Activated naive CD4-positive, alpha-beta T cell treated with anti-CD3 and anti-CD28 coated beads, Interleukin-2, amount 50 U/mL, for 72 hours (primary cell): ENCODE measurements at regions not wholly inside any gene's neighbourhood (a gene's known extent, or its start where the extent isn't known, plus 50 kb on each side); places are given as distances from the start of the nearest gene placed in this dataset.
"Not testable (repeated sequence)": the region's sequence is repeated elsewhere in the genome, so short reads cannot be mapped to it uniquely, and the experiment has no call there.

Experiments
- ATAC-seq, 2 donors: fragments of 150-1000 bp; cut with Tn5 transposase; 2 replicates each; pipeline ENCODE4 v1.10.0; 2021; ENCODE audit warnings: mild to moderate bottlenecking in 2 of 2, moderate library complexity in 2 of 2
- DNase-seq, 2 donors: peaks; one replicate each; pipeline ENCODE4 v3.0.0; 2021 to 2022; ENCODE audit warnings: low spot score in 2 of 2
- H3K27ac Mint-ChIP-seq, 2 donors: one replicate each; pipeline ENCODE4 v1.8.0; 2022; ENCODE audit warnings: mild to moderate bottlenecking in 2 of 2, mixed read lengths in 2 of 2
- H3K36me3 Mint-ChIP-seq, 2 donors: one replicate each; pipeline ENCODE4 v1.8.0; 2022; ENCODE audit warnings: mixed read lengths in 2 of 2
- H3K9me3 Mint-ChIP-seq, 2 donors: one replicate each; pipeline ENCODE4 v1.8.0; 2022; ENCODE audit warnings: mixed read lengths in 2 of 2

DNA sequence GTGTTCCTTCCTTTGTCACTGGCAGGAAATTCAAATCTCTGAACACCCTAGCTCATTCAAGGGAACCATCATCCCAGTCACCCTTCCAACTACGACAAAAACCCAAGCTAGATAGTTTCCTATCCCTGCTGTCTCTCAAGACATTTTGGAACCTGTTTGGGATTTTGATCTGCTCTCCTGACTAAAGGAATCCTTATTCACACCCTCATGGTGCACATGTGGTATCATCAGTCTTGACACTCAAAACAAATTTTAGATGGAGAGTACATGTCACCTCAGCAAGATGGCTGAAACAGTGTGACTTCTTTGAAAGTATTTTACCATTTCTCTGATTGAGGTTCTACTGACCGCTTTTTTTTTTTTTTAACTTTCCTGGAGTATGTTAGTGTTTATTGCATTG lies 234.3 kb upstream of the TMEM229A start:
- H3K36me3 Mint-ChIP-seq = no peaks in the 10 kb centered on the region
- DNase-seq = no peak
- H3K27ac Mint-ChIP-seq = no peak overlapping the region
- H3K9me3 Mint-ChIP-seq = peaks cover 0 to 12% of the 10 kb centered on the region in 2 donors
- ATAC-seq = no peak

DNA sequence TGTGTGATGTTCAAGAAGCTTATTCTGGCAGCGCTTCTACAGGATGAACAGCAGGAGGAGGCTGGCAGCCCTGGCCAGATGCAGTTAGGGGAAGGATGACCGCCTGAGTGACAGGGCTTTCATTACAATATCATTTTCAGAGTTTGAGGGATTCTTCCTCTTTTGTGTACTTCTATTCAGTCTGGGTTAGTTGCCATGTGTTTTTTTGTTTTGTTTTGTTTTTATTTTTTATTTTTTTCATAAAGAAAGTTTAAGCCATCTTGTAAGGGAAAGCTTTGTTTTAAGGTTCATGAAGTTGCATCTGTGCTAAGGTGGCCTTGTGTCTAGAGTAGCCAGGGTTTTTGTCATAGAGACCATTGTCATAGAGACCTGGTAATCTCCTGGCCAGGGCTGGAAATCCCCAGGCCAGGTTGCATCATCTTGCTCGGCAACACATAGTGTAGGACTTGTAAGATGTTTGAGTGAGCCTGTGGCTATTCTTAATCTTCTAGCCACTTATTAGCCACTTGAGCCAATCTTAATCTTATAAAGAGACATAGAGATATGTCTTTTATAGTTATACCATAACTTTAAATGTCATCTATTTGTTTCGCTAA lies 230.5 kb upstream of the TMEM229A start:
- H3K36me3 Mint-ChIP-seq = no peaks in the 10 kb centered on the region
- no peak for ATAC-seq
- H3K27ac Mint-ChIP-seq = no peak overlapping the region
- peaks cover 0 to 18% of the 10 kb centered on the region in 2 donors for H3K9me3 Mint-ChIP-seq
- no peak for DNase-seq

DNA sequence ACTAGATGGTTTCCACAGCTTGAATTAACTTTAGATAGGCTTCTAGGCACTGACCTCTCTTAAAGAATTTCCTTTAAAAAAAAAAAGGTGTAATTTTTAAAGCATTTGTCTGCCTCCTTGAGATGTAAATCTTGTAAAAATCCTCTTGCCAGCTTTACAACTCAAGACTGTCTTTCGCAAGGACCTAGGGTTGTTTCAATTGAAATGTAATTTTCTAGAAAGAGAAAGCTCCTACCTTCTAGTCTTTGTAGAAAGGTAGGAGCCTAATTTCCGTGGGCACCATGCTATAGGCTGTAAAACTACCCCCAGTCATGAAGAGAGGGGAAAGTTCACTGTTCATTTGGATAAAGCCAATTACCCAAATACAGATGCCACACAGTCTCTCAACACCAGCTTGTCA lies 228.8 kb upstream of the TMEM229A start:
- no peak for DNase-seq
- Mint-ChIP-seq H3K27ac (no peak overlapping the region), H3K9me3 (peaks cover 4 to 18% of the 10 kb centered on the region in 2 donors), H3K36me3 (no peaks in the 10 kb centered on the region)
- no peak for ATAC-seq

DNA sequence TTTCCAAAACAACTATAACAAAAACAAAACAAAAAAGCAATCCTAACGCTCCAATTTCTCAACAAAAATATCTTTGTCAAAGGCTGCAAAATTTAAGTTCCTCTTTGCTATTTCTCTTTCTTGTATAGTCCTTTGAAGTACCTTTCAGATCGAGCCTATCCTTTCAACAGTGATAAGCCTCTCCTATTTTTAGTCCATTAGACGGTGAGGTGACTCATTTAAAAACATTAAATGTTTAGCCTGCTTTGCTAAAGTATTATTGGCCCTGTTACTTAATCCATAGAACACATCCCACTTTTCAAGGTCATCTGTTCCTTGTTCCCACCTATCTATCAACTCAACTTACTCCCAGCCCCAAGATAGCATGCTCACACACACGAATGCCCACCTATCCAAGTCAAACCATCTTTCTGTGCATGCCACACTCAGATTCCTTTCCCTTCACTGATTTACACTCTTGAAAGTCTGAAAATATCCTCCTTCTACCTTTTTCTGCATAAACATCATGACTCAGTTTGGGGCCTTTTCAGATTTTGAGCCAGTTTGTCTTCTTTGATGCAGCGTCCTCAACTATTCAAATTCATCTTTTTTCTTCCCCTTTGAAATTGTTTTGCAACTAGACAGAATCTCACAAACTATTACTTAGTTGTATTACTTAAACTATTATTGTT lies 224.9 kb upstream of the TMEM229A start:
- H3K36me3 Mint-ChIP-seq = no peaks in the 10 kb centered on the region
- H3K27ac Mint-ChIP-seq = no peak overlapping the region
- no peak for DNase-seq
- ATAC-seq = no peak
- peaks cover 4 to 14% of the 10 kb centered on the region in 2 donors for H3K9me3 Mint-ChIP-seq

DNA sequence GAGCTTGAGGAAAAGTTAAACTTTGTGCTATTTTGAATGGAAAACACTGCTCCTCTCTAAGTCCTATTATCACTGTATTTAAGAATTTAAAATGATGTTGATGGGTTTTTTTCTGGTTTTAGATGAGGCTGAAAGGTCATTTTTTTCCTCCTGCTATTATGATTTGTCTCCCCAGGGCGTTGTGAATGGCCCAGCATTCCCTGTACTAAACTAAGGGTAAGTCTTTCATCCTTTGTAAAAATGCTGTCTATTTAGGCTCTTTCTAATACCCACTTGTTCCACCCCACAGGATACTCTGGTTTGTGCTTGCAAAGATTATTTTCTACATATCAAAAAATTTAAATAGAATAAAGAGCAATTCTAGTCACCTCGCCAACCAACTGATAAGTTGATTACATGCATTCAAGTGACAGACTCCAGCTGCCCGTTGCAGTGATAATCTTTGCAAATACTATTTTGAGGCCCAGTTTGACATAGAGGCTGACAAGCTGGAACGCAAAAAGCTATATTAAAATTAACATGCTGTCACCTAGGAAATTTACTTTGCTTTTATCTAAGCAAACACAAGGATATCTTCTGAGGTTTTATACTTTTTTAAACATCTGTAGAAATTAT lies 222.3 kb upstream of the TMEM229A start:
- H3K27ac Mint-ChIP-seq = no peak overlapping the region
- ATAC-seq = no peak

DNA sequence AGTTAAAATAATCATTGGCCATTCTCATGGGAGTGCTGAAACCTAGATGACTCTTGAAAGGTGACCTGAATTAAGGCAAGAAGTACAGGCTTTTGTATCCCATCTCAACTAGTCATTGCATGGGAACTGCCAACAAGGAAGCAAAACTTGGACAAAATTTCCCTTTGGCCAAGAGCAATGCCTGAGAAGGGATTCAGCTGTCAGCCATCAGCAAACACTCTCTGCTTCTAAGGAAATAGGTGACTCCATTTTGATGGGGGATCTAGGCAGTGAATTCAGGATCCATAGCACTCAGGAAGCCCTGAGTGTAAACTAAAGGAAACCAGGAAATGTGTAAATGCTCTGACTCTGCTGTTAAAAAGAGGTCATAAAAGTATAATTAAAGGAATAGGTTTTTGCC lies 221.5 kb upstream of the TMEM229A start:
- ATAC-seq = no peak
- peaks cover 4 to 8% of the 10 kb centered on the region in 2 donors for H3K9me3 Mint-ChIP-seq

More for the DNA sequence above, 222.3 kb upstream of the TMEM229A start:
- Mint-ChIP-seq H3K36me3 (no peaks in the 10 kb centered on the region), H3K9me3 (peaks cover 4 to 10% of the 10 kb centered on the region in 2 donors)
- DNase-seq = no peak

DNA sequence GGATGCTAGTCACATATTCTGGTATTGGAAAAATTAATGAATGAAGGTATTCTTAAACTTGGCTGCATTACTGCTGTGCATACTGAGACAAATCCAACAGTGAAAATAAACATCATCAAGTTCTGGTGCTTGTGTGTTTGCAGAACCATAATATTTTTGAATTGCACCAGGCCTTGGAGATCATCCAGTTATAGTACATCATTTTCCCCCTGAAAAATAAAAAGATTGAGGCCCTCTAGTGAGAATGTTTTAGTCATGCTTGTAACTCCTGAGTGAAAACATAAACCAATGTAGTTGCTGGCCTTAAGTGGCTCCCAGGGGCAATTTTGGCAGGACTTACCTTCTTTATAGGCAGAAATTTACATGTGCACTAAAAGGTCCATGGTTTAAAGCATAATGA lies 218.8 kb upstream of the TMEM229A start:
- DNase-seq (no peak), ATAC-seq (no peak)
- no peaks in the 10 kb centered on the region for H3K36me3 Mint-ChIP-seq
- peaks cover 0 to 4% of the 10 kb centered on the region in 2 donors for H3K9me3 Mint-ChIP-seq
- no peak overlapping the region for H3K27ac Mint-ChIP-seq

More for the DNA sequence above, 221.5 kb upstream of the TMEM229A start:
- DNase-seq = no peak
- no peaks in the 10 kb centered on the region for H3K36me3 Mint-ChIP-seq
- H3K27ac Mint-ChIP-seq = no peak overlapping the region

DNA sequence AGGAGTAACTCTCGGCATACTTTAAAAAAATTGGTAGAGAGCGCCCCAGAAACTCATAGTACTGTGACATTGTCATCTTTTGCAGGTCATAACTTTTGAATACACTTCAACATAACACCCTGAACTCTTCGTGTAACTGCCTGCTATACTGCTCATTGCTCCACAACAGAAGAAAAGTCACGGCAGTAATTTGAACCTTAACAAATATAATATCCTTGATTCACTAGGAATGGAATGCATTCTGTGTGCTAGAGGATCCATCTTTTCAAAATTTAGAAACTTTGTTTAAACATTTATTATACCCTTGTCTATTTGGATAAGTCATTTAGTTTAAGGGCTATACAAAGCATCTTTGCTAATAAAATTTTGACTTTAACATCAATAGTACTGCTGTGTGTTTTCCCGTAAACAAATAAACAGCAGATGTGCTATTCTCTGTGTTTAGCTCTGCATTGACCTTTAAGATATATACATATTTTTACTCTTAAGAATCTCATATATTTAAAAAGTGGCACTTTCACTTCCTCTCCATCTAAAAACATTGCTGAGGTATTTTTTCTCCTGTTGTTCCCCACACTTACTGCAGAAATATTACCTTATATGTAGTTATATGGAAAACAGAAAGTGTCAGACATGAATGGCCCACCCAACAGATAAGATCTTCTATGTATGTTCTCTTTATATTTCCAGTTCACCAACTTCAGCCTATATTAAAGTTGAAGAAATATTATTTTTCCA lies 217.6 kb upstream of the TMEM229A start:
- Mint-ChIP-seq H3K27ac (no peak overlapping the region), H3K36me3 (no peaks in the 10 kb centered on the region), H3K9me3 (peaks cover 0 to 4% of the 10 kb centered on the region in 2 donors)
- ATAC-seq = no peak
- no peak for DNase-seq

DNA sequence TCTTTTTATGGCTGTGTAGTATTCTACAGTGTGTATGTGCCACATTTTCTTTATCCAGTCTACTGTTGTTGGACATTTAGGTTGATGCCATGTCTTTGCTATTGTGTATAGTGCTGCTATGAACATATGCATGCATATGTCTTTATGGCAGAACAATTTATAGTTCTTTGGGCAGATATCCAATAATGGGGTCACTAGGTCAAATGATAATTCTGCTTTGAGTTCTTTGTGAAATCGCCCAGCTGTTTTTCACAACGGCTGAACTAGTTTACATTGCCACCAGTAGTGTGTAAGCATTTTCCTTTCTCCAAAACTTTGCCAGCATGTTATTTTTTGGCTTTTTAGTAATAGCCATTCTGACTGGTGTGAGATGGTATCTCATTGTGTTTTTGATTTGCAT lies 214.8 kb upstream of the TMEM229A start:
- no peaks in the 10 kb centered on the region for H3K9me3 Mint-ChIP-seq
- no peak overlapping the region for H3K27ac Mint-ChIP-seq
- no peak for ATAC-seq
- no peak for DNase-seq
- H3K36me3 Mint-ChIP-seq = no peaks in the 10 kb centered on the region

DNA sequence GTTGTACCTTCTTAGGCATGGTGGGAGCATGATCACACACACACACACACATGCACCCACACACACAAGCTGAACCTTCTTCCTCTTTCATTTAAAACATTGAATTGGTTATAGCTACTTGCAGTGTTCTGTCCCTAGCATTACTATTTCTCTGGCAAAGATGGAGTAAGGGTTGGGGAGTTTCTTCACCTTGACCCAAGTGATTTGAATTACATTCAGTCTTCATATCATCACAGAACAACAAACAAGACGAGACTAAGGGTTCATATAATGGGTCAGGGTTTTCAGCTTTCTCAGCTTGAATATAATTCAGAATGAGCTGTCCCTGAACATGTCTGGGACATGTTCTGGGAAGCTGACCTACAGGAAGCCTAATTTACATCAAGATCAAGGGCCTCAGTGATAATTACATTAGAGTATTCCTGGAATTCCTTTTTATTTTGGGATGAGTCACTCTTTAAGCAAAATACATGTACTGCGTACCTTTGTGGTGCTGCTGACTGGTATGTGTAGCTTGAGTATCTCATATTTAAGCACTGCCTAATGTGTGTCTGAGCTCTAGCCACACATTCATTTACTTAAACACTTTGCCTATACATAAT lies 213.5 kb upstream of the TMEM229A start:
- peak overlapping the region in 1 of 2 donors; percentile 39 for H3K27ac Mint-ChIP-seq
- H3K9me3 Mint-ChIP-seq = no peaks in the 10 kb centered on the region
- DNase-seq (no peak), ATAC-seq (no peak)
- no peaks in the 10 kb centered on the region for H3K36me3 Mint-ChIP-seq

DNA sequence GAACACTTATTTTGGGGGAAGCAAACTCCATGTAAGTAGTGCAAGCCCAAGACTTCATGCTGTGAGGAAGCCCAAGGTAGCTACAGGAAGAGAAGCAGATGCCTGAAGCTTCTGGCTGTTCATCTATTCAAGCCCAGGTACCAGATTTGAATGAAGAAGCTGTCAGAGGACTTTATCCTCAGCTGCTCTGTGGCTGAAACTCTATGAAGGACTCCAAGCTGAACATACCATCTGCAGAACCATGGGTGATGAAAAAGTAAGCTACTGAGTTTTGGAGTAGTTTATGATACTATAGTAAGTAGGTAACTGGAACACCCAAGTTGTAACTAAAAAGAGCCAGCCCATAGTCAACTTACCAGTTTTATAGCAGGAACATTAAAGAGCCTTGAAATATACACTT lies 211.6 kb upstream of the TMEM229A start:
- not testable (repeated sequence) for H3K27ac Mint-ChIP-seq, ATAC-seq, DNase-seq, H3K36me3 Mint-ChIP-seq, H3K9me3 Mint-ChIP-seq

DNA sequence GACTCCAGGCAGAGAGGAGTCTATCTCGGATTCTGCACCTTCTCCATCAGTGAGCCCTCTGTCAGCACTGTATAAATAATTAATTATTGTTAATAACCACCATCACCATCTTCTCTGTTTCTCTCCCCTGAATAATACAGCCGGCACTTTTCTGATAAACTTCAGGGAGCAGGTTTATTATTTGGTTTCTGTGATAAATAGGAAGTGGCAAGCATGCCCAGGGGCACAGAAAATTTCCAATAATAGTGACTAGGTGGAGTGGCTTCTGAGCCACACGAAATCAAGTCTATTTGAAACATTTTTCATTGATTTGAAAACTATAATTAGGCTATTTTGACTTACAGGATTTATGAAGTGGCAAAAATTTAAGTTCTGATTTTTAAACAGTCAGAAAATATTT lies 186.8 kb upstream of the TMEM229A start:
- H3K36me3 Mint-ChIP-seq = no peaks in the 10 kb centered on the region
- ATAC-seq (no peak), DNase-seq (no peak)
- H3K9me3 Mint-ChIP-seq = peaks cover 13 to 17% of the 10 kb centered on the region in 2 donors
- H3K27ac Mint-ChIP-seq = no peak overlapping the region

DNA sequence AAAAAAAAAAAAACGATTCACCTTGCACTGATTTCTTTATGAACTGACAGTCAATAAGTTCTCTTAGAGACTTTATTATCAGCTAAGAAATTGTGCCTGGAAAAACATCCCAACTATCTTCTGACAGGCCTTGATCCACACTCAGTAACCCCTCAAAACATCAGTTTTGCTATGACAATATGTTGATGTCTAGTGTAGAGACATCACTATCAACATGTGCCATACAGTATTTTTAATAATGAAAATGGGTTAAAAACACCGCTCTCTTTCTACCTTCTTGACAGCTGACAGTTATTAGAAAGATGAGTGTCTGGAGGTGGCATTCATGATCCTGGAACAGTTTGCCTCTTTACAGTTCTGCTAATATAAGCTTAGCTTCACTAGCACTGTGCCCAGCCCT lies 175.8 kb upstream of the TMEM229A start:
- Mint-ChIP-seq H3K36me3 (no peaks in the 10 kb centered on the region), H3K9me3 (peaks cover 3 to 8% of the 10 kb centered on the region in 2 donors), H3K27ac (no peak overlapping the region)
- ATAC-seq = no peak
- no peak for DNase-seq

DNA sequence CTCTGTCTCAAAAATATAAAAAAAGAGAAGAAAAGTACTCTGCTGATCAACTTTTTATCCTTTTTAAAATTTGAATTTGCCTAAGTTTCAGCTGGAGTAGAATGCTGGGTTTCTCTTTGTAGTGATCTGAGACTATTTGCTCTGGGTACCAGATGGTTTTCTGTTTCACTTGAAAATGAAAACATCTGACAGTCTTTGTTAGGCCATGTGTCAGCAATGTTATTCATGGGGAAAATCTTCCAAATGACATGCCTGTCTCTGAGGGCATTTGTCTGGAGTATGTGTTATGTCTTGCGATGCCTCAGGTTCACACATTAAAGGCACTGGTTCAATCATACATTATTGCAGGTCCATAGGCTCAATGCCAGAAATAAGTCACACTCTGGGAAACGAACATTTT lies 175.3 kb upstream of the TMEM229A start:
- ATAC-seq = no peak
- Mint-ChIP-seq H3K36me3 (no peaks in the 10 kb centered on the region), H3K27ac (no peak overlapping the region), H3K9me3 (peaks cover 3 to 8% of the 10 kb centered on the region in 2 donors)
- no peak for DNase-seq

DNA sequence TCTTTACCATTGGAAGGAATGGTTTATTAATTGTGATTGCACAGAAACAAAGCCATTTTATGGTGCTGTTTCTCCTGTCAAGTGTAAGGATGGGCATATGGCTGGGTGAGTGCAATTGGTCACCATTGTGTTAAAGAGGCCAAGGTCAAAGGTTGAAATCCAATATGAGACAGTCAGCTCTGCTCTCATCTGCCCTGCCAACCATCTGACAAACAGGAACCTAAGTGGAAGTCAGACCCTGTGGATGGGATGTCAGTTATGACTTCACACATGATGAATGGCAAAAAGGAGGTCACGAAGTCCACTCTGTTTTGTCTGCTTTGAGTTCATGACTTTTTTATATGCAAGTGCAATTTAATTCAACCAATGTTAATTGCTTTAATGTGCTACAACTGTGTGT lies 172.7 kb upstream of the TMEM229A start:
- no peaks in the 10 kb centered on the region for H3K36me3 Mint-ChIP-seq
- ATAC-seq (no peak), DNase-seq (no peak)
- peaks cover 3 to 8% of the 10 kb centered on the region in 2 donors for H3K9me3 Mint-ChIP-seq
- H3K27ac Mint-ChIP-seq = no peak overlapping the region

DNA sequence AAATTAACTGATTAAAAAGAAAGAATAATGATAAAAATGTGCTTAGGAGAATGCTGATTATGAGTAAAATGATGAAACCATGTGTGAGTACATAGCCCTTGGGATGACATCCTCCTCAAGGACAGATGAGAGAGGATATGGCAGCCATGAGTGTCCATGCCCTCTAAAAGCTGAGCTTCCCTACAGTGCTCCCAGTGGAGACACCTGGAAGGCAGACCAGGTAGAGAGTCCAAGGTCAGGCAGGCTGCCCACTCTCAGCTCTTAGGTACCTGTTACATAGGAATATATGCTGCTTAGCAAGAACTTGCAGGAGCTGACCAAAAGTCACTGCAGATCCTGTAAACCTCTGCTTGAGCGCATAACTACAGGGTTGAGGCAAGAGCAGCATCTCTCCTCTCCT lies 169.7 kb upstream of the TMEM229A start:
- ATAC-seq = no peak
- DNase-seq = no peak
- no peak overlapping the region for H3K27ac Mint-ChIP-seq

More for the DNA sequence above, 169.7 kb upstream of the TMEM229A start:
- Mint-ChIP-seq H3K9me3 (peaks cover 2 to 17% of the 10 kb centered on the region in 2 donors), H3K36me3 (no peaks in the 10 kb centered on the region)
